OCI-LY7 (cell line): ENCODE measurements at regions not wholly inside any gene's neighbourhood (a gene's known extent, or its start where the extent isn't known, plus 50 kb on each side); places are given as distances from the start of the nearest gene placed in this dataset.

Source experiments
- BruUV-seq: library from RNA; stranded (reverse); fragments of 400-500 nt; replicated peaks from 2 replicates; lab custom pipeline; 2021; lab: Mats Ljungman, UMichigan
- CTCF ChIA-PET: fragments of 300-600 bp; sonication (Branson Sonifier 250); formaldehyde crosslinking; loops from one replicate; lab custom pipeline; 2022; ENCODE audit warnings: antibody characterized with exemption; ENCODE audit not compliant: unreplicated experiment; lab: Charles Lee
- POLR2A ChIA-PET: fragments of 300-600 bp; sonication (Branson Sonifier 250); formaldehyde crosslinking; loops from one replicate; lab custom pipeline; 2022; ENCODE audit warnings: antibody characterized with exemption; lab: Charles Lee
- DNase-seq: peaks from one replicate; pipeline ENCODE4 v3.0.0-alpha.2; 2015; ENCODE audit warnings: low spot score
- H2AFZ ChIP-seq: fragments of 200-600 bp; sonication (generic), shearing (Covaris generic); 2 replicates; pipeline ENCODE4 v1.6.1; 2014; ENCODE audit warnings: mild to moderate bottlenecking, antibody characterized with exemption, low read length, moderate library complexity
- H3K27ac ChIP-seq: fragments of 200-600 bp; sonication (generic); 2 replicates; pipeline ENCODE4 v1.5.1; 2014; ENCODE audit warnings: mixed run types, low read depth, mild to moderate bottlenecking, moderate library complexity, low read length, inconsistent platforms; ENCODE audit not compliant: poor library complexity, severe bottlenecking
- H3K36me3 ChIP-seq: fragments of 200-600 bp; sonication (generic); 2 replicates; pipeline ENCODE4 v1.6.1; 2014; ENCODE audit warnings: mild to moderate bottlenecking, antibody characterized with exemption, low read length, moderate library complexity, mixed read lengths; ENCODE audit not compliant: insufficient read depth
- H3K4me1 ChIP-seq: fragments of 200-600 bp; sonication (generic); 2 replicates; pipeline ENCODE4 v1.5.1; 2014; ENCODE audit warnings: mild to moderate bottlenecking, low read length; ENCODE audit not compliant: insufficient read depth, poor library complexity, severe bottlenecking
- H3K4me2 ChIP-seq: fragments of 200-600 bp; sonication (generic); 2 replicates; pipeline ENCODE4 v1.6.1; 2014; ENCODE audit warnings: mild to moderate bottlenecking, low read length
- H3K4me3 ChIP-seq: fragments of 200-600 bp; sonication (generic); 2 replicates; pipeline ENCODE4 v1.5.1; 2014; ENCODE audit warnings: mild to moderate bottlenecking, low read depth, low read length; ENCODE audit not compliant: poor library complexity, severe bottlenecking
- H3K79me2 ChIP-seq: fragments of 200-600 bp; sonication (generic); 2 replicates; pipeline ENCODE4 v1.6.1; 2016; ENCODE audit warnings: low read depth, mild to moderate bottlenecking, low read length, moderate library complexity, mixed read lengths; ENCODE audit not compliant: insufficient read depth
- H3K9me2 ChIP-seq: fragments of 200-600 bp; sonication (generic); 2 replicates; pipeline ENCODE4 v1.6.1; 2016; ENCODE audit warnings: mild to moderate bottlenecking, low read length, mixed read lengths; ENCODE audit not compliant: insufficient read depth
- H3K9me3 ChIP-seq: fragments of 200-600 bp; sonication (generic); 2 replicates; pipeline ENCODE4 v1.6.1; 2014; ENCODE audit warnings: mild to moderate bottlenecking, mixed run types, low read length, mixed read lengths
- H4K20me1 ChIP-seq: fragments of 200-600 bp; sonication (generic); 2 replicates; pipeline ENCODE4 v1.6.1; 2014; ENCODE audit warnings: mild to moderate bottlenecking, antibody characterized with exemption, low read length, moderate library complexity, mixed read lengths; ENCODE audit not compliant: insufficient read depth
- CTCF ChIP-seq: fragments of 200-600 bp; sonication (generic); conservative IDR thresholded peaks from 2 replicates; pipeline ENCODE4 v1.5.1; 2014; ENCODE audit warnings: mild to moderate bottlenecking, antibody characterized with exemption, low read length, moderate library complexity, mixed read lengths
- EZH2phosphoT487 ChIP-seq: fragments of 200-600 bp; sonication (generic); IDR thresholded peaks from 2 replicates; pipeline ENCODE4 v1.6.1; 2018; ENCODE audit warnings: low read depth, borderline replicate concordance, mild to moderate bottlenecking, mixed run types, antibody characterized with exemption, low read length, moderate library complexity, mixed read lengths
- intact Hi-C: fragments of 100-400 bp; cut with micrococcal nuclease; formaldehyde crosslinking; loops from one replicate; pipeline ENCODE4 v1.10.0; 2022; ENCODE audit not compliant: unreplicated experiment

DNA sequence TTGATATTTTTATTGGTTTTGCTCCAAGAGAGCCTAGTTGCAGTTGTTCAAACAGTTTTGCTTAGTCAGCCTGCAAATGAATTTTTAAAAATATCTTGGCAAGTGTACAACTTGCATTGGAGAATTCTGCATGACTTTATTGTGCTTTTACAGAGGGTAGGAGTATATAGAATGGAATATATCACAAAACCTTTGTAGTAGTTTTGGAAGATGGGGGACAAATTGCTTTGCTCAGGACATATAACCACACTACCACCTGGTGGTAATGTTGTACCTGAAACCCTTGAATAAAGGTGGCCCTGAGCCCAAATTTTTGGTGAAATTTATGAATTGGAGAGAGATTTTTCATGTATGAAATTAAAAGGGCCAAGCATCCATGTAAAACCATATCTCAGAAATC, 645.2 kb downstream of the MED13L start:
- H3K4me3 ChIP-seq = no peak overlapping the region
- H3K79me2 ChIP-seq = no peaks in the 10 kb centered on the region
- H2AFZ ChIP-seq = no peak overlapping the region
- intact Hi-C loops = no loop called here
- no peak overlapping the region for H3K4me2 ChIP-seq
- no peaks in the 10 kb centered on the region for H4K20me1 ChIP-seq
- H3K9me2 ChIP-seq = no peaks in the 10 kb centered on the region
- ChIA-PET CTCF (no interaction called here), POLR2A (no interaction called here)
- DNase-seq = no peak
- H3K27ac ChIP-seq = no peak overlapping the region
- TF ChIP-seq CTCF = peak; percentile 35; the same call in 1 of the 2 replicates
- no peak for TF ChIP-seq EZH2phosphoT487
- H3K4me1 ChIP-seq = no peaks in the 10 kb centered on the region
- BruUV-seq = no TSS peak
- H3K9me3 ChIP-seq = no peaks in the 10 kb centered on the region
- H3K36me3 ChIP-seq = no peaks in the 10 kb centered on the region

- H3K4me1 ChIP-seq = no peaks in the 10 kb centered on the region
- no peaks in the 10 kb centered on the region for H3K36me3 ChIP-seq
- H3K4me2 ChIP-seq = no peak overlapping the region
- CTCF ChIA-PET = no interaction called here
- H3K9me2 ChIP-seq = no peaks in the 10 kb centered on the region
- intact Hi-C loops = no loop called here
- no peak for TF ChIP-seq EZH2phosphoT487
- no peak for TF ChIP-seq CTCF
- no peaks in the 10 kb centered on the region for H4K20me1 ChIP-seq
- no TSS peak for BruUV-seq
- H3K79me2 ChIP-seq = no peaks in the 10 kb centered on the region
- no peak overlapping the region for H3K27ac ChIP-seq
- no peak for DNase-seq
- no peak overlapping the region for H2AFZ ChIP-seq
- H3K4me3 ChIP-seq = no peak overlapping the region
- no peaks in the 10 kb centered on the region for H3K9me3 ChIP-seq
- POLR2A ChIA-PET = no interaction called here
These were observed 647.4 kb downstream of the MED13L start for GRCh38 chr12:115630136-115630535.

- Histone ChIP-seq H3K4me1 (no peaks in the 10 kb centered on the region), H3K9me3 (no peaks in the 10 kb centered on the region), H3K4me3 (no peak overlapping the region), H3K9me2 (no peaks in the 10 kb centered on the region), H4K20me1 (no peaks in the 10 kb centered on the region), H3K27ac (no peak overlapping the region), H3K4me2 (no peak overlapping the region), H2AFZ (no peak overlapping the region), H3K79me2 (no peaks in the 10 kb centered on the region), H3K36me3 (no peaks in the 10 kb centered on the region)
- POLR2A ChIA-PET = no interaction called here
- TF ChIP-seq EZH2phosphoT487 = no peak
- no peak for TF ChIP-seq CTCF
- intact Hi-C loops = no loop called here
- no peak for DNase-seq
- BruUV-seq = no TSS peak
- CTCF ChIA-PET = no interaction called here
These were observed 651.3 kb downstream of the MED13L start for GRCh38 chr12:115626210-115626609.
